ENCODE measurements at regions not wholly inside any gene's neighbourhood (a gene's known extent, or its start where the extent isn't known, plus 50 kb on each side); places are given as distances from the start of the nearest gene placed in this dataset.

- no peak for TF ChIP-seq CTCF (IDR thresholded peaks at IDR 0.05; ENCODE audit: borderline replicate concordance, extremely low read depth, low read length, poor library complexity, severe bottlenecking)
- no peak for TF ChIP-seq EZH2 (IDR thresholded peaks at IDR 0.05; ENCODE audit: borderline replicate concordance, low read depth, low read length, severe bottlenecking)
Measured at GRCh38 chr7:93021748-93022147, 96.0 kb downstream of the SAMD9 start.
